Trophoblast cell (in vitro differentiated cells and primary cell): ENCODE measurements at regions not wholly inside any gene's neighbourhood (a gene's known extent, or its start where the extent isn't known, plus 50 kb on each side); places are given as distances from the start of the nearest gene placed in this dataset.

Source experiments
- DNase-seq, 2 donors: peaks; one replicate each; pipeline ENCODE4 v3.0.0-alpha.2; 2016
- H2AFZ ChIP-seq: 2 replicates; pipeline ENCODE4 v1.6.1; 2013; ENCODE audit warnings: low read length, moderate library complexity, mild to moderate bottlenecking; ENCODE audit not compliant: insufficient read depth, poor library complexity
- H2AK5ac ChIP-seq: 2 replicates; pipeline ENCODE4 v1.6.1; 2013; ENCODE audit warnings: mild to moderate bottlenecking, low read length
- H2BK120ac ChIP-seq: 2 replicates; pipeline ENCODE4 v1.6.1; 2013; ENCODE audit warnings: low read length, mild to moderate bottlenecking, moderate library complexity; ENCODE audit not compliant: insufficient read depth, poor library complexity
- H2BK12ac ChIP-seq: 2 replicates; pipeline ENCODE4 v1.6.1; 2013; ENCODE audit warnings: mild to moderate bottlenecking, low read length, moderate library complexity
- H2BK5ac ChIP-seq: 2 replicates; pipeline ENCODE4 v1.6.1; 2013; ENCODE audit warnings: low read length, low read depth, moderate library complexity, mild to moderate bottlenecking; ENCODE audit not compliant: poor library complexity
- H3K14ac ChIP-seq: 2 replicates; pipeline ENCODE4 v1.6.1; 2013; ENCODE audit warnings: mild to moderate bottlenecking, low read length
- H3K18ac ChIP-seq: 2 replicates; pipeline ENCODE4 v1.6.1; 2013; ENCODE audit warnings: mild to moderate bottlenecking, low read length
- H3K23ac ChIP-seq: 2 replicates; pipeline ENCODE4 v1.6.1; 2013; ENCODE audit warnings: low read length
- H3K27ac ChIP-seq: 2 replicates; pipeline ENCODE4 v1.5.1; 2013; ENCODE audit warnings: low read depth, mild to moderate bottlenecking, inconsistent platforms, low read length, moderate library complexity
- H3K27me3 ChIP-seq: 2 replicates; pipeline ENCODE4 v1.6.1; 2013; ENCODE audit warnings: inconsistent platforms, mild to moderate bottlenecking, low read length, moderate library complexity; ENCODE audit not compliant: insufficient read depth
- H3K36me3 ChIP-seq, 2 experiments: 1 replicate in 1 of 2; 2 replicates in 1 of 2; pipeline ENCODE4 v1.6.1; 2013; ENCODE audit warnings: low read length in 2 of 2, mild to moderate bottlenecking in 2 of 2, moderate library complexity in 1 of 2; ENCODE audit not compliant: insufficient read depth in 2 of 2, control insufficient read depth in 1 of 2
- H3K4ac ChIP-seq: 2 replicates; pipeline ENCODE4 v1.6.1; 2013; ENCODE audit warnings: low read depth, mild to moderate bottlenecking, low read length, moderate library complexity
- H3K4me1 ChIP-seq, 2 experiments: 1 replicate in 1 of 2; 2 replicates in 1 of 2; pipeline ENCODE4 v1.6.1; 2013; ENCODE audit warnings: low read length in 2 of 2, mild to moderate bottlenecking in 2 of 2, moderate library complexity in 1 of 2; ENCODE audit not compliant: insufficient read depth in 2 of 2, control insufficient read depth in 1 of 2
- H3K4me2 ChIP-seq: 2 replicates; pipeline ENCODE4 v1.6.1; 2013; ENCODE audit warnings: inconsistent platforms, mild to moderate bottlenecking, low read length, moderate library complexity
- H3K4me3 ChIP-seq: 2 replicates; pipeline ENCODE4 v1.5.1; 2013; ENCODE audit warnings: mild to moderate bottlenecking, low read depth, low read length, inconsistent platforms
- H3K79me1 ChIP-seq: one replicate; pipeline ENCODE4 v1.6.1; 2013; ENCODE audit warnings: low read length
- H3K79me2 ChIP-seq: 2 replicates; pipeline ENCODE4 v1.6.1; 2013; ENCODE audit warnings: low read length, mild to moderate bottlenecking; ENCODE audit not compliant: control insufficient read depth, insufficient read depth, poor library complexity
- H3K9ac ChIP-seq: 2 replicates; pipeline ENCODE4 v1.6.1; 2013; ENCODE audit warnings: mild to moderate bottlenecking, low read length
- H3K9me3 ChIP-seq: 2 replicates; pipeline ENCODE4 v1.6.1; 2013; ENCODE audit warnings: low read depth, mild to moderate bottlenecking, control low read depth, inconsistent platforms, low read length; ENCODE audit not compliant: insufficient read depth
- H4K12ac ChIP-seq: 2 replicates; pipeline ENCODE4 v1.6.1; 2013; ENCODE audit warnings: low read depth, mild to moderate bottlenecking, low read length, moderate library complexity
- H4K8ac ChIP-seq: 2 replicates; pipeline ENCODE4 v1.6.1; 2013; ENCODE audit warnings: low read depth, mild to moderate bottlenecking, low read length, moderate library complexity
- H4K91ac ChIP-seq: one replicate; pipeline ENCODE4 v1.6.1; 2013; ENCODE audit warnings: low read depth, mild to moderate bottlenecking, low read length, moderate library complexity
- WGBS: extraction: QIAGEN DNeasy Blood & Tissue Kit; methylation state at CpG from one replicate; pipeline ENCODE4 v1.1.7; 2013; ENCODE audit warnings: missing lambda C conversion rate; ENCODE audit not compliant: insufficient read length, insufficient coverage; ENCODE audit errors: extremely low coverage; 5-methylcytosine and 5-hydroxymethylcytosine counted together

DNA sequence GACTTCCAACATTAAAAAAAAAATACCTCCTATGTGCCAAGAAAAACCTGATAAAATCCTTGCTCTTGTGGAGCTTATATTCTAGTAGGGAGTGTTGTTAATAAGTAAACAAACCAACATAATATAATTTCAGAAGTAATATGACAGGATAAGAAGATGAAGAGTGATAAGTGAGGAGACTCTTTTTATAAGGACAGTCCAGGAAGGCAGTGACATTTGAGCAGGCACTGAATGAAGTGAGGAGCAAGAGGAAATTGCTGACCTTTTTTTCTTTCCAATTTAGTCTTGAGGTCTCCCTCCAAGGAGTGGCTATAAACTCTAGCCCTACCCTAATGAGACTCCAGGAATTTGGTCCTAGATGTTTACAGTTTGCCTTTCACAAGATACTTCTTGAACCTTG lies 715.7 kb downstream of the SLITRK1 start:
- no peak overlapping the region for H3K18ac ChIP-seq
- H3K79me1 ChIP-seq, result no peaks in the 10 kb centered on the region
- no peak overlapping the region for H4K12ac ChIP-seq
- no peaks in the 10 kb centered on the region for H3K4me1 ChIP-seq
- no peak overlapping the region for H3K4ac ChIP-seq
- H2AK5ac ChIP-seq, result no peak overlapping the region
- H3K23ac ChIP-seq, result no peak overlapping the region
- H3K27ac ChIP-seq, result no peak overlapping the region
- H3K9ac ChIP-seq, result no peak overlapping the region
- H3K9me3 ChIP-seq, result no peaks in the 10 kb centered on the region
- no peak overlapping the region for H2BK120ac ChIP-seq
- H4K8ac ChIP-seq, result no peak overlapping the region
- H3K14ac ChIP-seq, result no peak overlapping the region
- H3K4me2 ChIP-seq, result no peak overlapping the region
- no peak overlapping the region for H2BK12ac ChIP-seq
- no peaks in the 10 kb centered on the region for H3K79me2 ChIP-seq
- no peak overlapping the region for H2BK5ac ChIP-seq
- DNase-seq, result no peak
- no peak overlapping the region for H3K4me3 ChIP-seq
- H2AFZ ChIP-seq, result no peak overlapping the region
- H3K27me3 ChIP-seq, result no peaks in the 10 kb centered on the region
- H3K36me3 ChIP-seq, result no peaks in the 10 kb centered on the region
- H4K91ac ChIP-seq, result no peak overlapping the region

DNA sequence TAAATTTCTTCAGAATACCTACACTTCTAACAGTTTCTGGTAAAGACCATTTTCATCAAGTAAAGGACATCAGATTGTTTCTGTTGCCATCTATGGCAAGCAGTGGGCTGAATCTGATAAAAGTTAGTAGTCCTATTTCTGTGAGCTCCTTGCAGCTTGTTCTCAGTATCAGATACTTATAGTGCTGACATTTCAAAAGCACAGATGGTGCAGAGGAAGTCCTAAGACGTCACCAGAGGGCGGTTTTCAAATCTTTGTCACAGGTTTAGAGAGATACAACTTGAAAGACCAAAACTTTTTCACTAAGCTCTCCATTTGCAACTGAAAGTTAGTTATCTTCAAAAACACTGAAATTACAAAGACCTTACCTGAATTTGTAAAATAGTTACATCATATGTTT lies 719.8 kb downstream of the SLITRK1 start:
- H2BK12ac ChIP-seq, result no peak overlapping the region
- no peak overlapping the region for H3K14ac ChIP-seq
- H3K79me2 ChIP-seq, result no peaks in the 10 kb centered on the region
- no peak overlapping the region for H4K8ac ChIP-seq
- no peak overlapping the region for H2BK120ac ChIP-seq
- H3K79me1 ChIP-seq, result no peaks in the 10 kb centered on the region
- H3K4me2 ChIP-seq, result no peak overlapping the region
- H3K9me3 ChIP-seq, result no peaks in the 10 kb centered on the region
- no peak overlapping the region for H3K4me3 ChIP-seq
- H3K4me1 ChIP-seq, result no peaks in the 10 kb centered on the region
- DNase-seq, result no peak
- no peak overlapping the region for H4K12ac ChIP-seq
- no peaks in the 10 kb centered on the region for H3K27me3 ChIP-seq
- H4K91ac ChIP-seq, result no peak overlapping the region
- no peak overlapping the region for H3K9ac ChIP-seq
- H3K23ac ChIP-seq, result no peak overlapping the region
- H2BK5ac ChIP-seq, result no peak overlapping the region
- no peak overlapping the region for H3K18ac ChIP-seq
- H3K27ac ChIP-seq, result no peak overlapping the region
- H2AFZ ChIP-seq, result no peak overlapping the region
- H3K4ac ChIP-seq, result no peak overlapping the region
- H3K36me3 ChIP-seq, result no peaks in the 10 kb centered on the region
- H2AK5ac ChIP-seq, result no peak overlapping the region
- no CpG with 5 or more reads among the region's 2 CpGs for WGBS

GRCh38 chr13:83153848-83154247 lies 728.4 kb downstream of the SLITRK1 start:
- no peak overlapping the region for H3K27ac ChIP-seq
- H3K9me3 ChIP-seq, result no peaks in the 10 kb centered on the region
- no peaks in the 10 kb centered on the region for H3K36me3 ChIP-seq
- no peak overlapping the region for H3K4ac ChIP-seq
- no peak overlapping the region for H3K4me3 ChIP-seq
- no peak overlapping the region for H3K9ac ChIP-seq
- no peak overlapping the region for H2BK12ac ChIP-seq
- H3K14ac ChIP-seq, result no peak overlapping the region
- no peak overlapping the region for H3K4me2 ChIP-seq
- H2BK5ac ChIP-seq, result no peak overlapping the region
- no peaks in the 10 kb centered on the region for H3K4me1 ChIP-seq
- no peak overlapping the region for H4K8ac ChIP-seq
- H3K23ac ChIP-seq, result no peak overlapping the region
- H3K79me2 ChIP-seq, result no peaks in the 10 kb centered on the region
- no peak overlapping the region for H2BK120ac ChIP-seq
- H2AK5ac ChIP-seq, result no peak overlapping the region
- no peaks in the 10 kb centered on the region for H3K27me3 ChIP-seq
- no CpG with 5 or more reads among the region's 2 CpGs for WGBS
- no peaks in the 10 kb centered on the region for H3K79me1 ChIP-seq
- no peak for DNase-seq
- H3K18ac ChIP-seq, result no peak overlapping the region
- H4K91ac ChIP-seq, result no peak overlapping the region
- no peak overlapping the region for H4K12ac ChIP-seq
- no peak overlapping the region for H2AFZ ChIP-seq

- no peak overlapping the region for H3K14ac ChIP-seq
- no peak overlapping the region for H3K23ac ChIP-seq
- no CpG with 5 or more reads among the region's 1 CpG for WGBS
These were observed 731.0 kb downstream of the SLITRK1 start for GRCh38 chr13:83151308-83151660.

More at GRCh38 chr13:83151308-83151660, 731.0 kb downstream of the SLITRK1 start:
- Histone ChIP-seq H3K79me2 (no peaks in the 10 kb centered on the region), H3K27me3 (no peaks in the 10 kb centered on the region), H2AFZ (no peak overlapping the region), H2BK120ac (no peak overlapping the region), H3K9me3 (no peaks in the 10 kb centered on the region), H3K4ac (no peak overlapping the region), H4K12ac (no peak overlapping the region), H2AK5ac (no peak overlapping the region), H2BK12ac (no peak overlapping the region), H3K9ac (no peak overlapping the region), H3K18ac (no peak overlapping the region), H3K36me3 (no peaks in the 10 kb centered on the region), H3K4me1 (no peaks in the 10 kb centered on the region), H3K79me1 (no peaks in the 10 kb centered on the region), H3K4me3 (no peak overlapping the region), H4K8ac (no peak overlapping the region), H3K4me2 (no peak overlapping the region), H4K91ac (no peak overlapping the region), H2BK5ac (no peak overlapping the region), H3K27ac (no peak overlapping the region)
- peak in 1 of 2 donors; percentile 28 for DNase-seq
